Stimulated activated CD8-positive, alpha-beta memory T cell treated with anti-CD3 and anti-CD28 coated beads, Interleukin-2, amount 100 ng/mL, for 48 hours (primary cell): ENCODE measurements at regions not wholly inside any gene's neighbourhood (a gene's known extent, or its start where the extent isn't known, plus 50 kb on each side); places are given as distances from the start of the nearest gene placed in this dataset.
"Not testable (repeated sequence)": the region's sequence is repeated elsewhere in the genome, so short reads cannot be mapped to it uniquely, and the experiment has no call there.

Experiments
- DNase-seq, 2 donors: peaks; one replicate each; pipeline ENCODE4 v3.0.0-alpha.2; 2020; ENCODE audit warnings: low read depth in 2 of 2

DNA sequence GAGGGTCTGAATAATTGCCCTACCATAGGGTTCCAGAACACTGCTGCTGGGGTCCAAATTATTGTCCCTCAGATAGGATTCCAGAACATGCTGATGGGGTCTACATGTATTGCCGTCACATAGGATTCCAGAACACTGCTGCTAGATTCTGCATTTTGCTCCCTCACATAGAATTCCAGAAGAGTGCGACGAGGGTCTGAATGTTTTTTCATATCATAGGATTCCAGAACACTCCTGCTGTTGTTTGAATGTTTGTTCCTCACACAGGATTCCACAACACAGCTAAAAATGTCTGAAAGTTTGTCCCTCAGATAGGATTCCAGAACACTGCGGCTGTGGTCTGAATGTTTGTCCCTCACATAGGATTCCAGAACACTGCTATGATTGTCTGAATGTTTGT is 198.1 kb downstream of the FOXD4L6 start:
- not testable (repeated sequence) for DNase-seq

- DNase-seq: not testable (repeated sequence)
Observed at GRCh38 chr9:40929488-40929845, 199.0 kb downstream of the FOXD4L6 start.

DNA sequence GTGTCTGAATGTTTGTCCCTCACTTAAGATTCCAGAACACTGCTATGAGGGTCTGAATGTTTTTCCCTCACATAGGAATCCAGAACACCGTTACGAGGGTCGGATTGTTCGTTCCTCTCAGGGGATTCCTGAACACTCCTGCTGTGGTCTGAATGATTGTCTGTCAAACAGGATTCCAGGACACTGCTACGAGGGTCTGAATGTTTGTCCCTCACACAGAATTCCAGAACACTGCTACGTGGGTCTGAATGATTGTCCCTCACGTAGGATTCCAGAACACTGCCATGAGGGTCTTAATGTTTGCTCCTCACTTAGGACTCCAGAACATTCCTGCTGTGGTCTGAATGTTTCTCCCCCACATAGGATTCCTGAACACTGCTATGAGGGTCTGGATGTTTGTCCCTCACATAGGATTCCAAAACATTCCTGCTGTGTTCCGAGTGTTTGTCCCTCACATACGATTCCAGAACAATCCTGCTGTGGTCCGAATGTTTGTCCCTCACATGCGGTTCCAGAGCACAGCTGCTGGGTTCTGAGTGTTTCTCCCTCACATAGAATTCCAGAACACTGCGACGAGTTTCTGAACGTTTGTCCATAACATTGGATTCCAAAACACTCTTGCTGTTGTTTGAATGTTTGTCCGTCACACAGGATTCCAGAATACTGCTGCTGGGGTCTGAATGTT is 199.5 kb downstream of the FOXD4L6 start:
- DNase-seq: no peak

GRCh38 chr9:40927851-40928802 is 200.4 kb downstream of the FOXD4L6 start:
- DNase-seq: no peak

DNA sequence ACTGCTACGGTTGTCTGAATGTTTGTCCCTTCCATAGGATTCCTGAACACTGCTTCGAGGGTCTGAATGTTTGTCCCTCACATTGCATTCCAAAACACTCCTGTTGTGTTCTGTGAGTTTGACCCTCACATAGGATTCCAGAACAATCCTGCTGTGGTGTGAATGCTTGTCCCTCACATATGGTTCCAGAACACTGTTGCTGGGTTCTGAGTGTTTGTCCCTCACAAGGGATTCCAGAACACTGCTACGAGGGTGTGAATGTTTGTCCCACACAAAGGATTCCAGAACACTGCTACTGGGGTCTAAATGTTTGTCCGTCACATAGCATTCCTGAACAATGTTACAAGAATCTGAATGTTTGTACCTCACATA is 201.2 kb downstream of the FOXD4L6 start:
- no peak for DNase-seq

DNA sequence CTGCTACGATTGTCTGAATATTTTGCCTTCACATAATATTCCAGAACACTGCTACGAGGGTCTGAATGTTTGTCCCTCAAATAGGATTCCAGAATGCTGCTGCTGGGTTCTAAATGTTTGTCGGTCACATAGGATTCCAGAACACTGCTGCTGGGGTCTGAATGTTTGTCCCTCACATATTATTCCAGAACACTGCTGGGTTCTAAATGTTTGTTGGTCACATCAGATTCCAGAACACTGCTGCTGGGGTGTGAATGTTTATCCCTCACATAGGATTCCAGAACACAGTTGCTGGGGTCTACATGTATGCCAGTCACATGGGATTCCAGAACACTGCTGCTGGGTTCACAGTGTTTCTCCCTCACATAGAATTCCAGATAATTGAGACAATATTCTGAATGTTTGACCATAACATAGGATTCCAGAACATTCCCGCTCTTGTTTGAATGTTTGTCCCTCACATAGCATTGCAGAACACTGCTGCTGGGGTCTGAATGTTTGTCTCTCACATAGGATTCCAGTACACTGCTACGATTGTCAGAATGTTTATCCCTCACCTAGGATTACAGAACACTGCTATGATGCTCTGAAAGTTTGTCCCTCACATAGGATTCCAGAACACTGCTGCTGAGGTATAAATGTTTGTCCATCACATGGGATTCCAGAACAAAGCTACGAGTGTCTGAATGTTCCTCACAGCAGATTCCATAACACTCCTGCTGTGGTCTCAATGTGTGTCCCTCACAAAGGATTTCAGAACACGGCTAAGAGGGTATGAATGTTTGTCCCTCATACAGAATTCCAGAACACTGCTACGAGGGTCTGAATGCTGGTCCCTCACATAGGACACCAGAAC is 201.8 kb downstream of the FOXD4L6 start:
- DNase-seq: no peak

GRCh38 chr9:40925149-40925548 is 203.3 kb downstream of the FOXD4L6 start:
- DNase-seq: no peak

DNA sequence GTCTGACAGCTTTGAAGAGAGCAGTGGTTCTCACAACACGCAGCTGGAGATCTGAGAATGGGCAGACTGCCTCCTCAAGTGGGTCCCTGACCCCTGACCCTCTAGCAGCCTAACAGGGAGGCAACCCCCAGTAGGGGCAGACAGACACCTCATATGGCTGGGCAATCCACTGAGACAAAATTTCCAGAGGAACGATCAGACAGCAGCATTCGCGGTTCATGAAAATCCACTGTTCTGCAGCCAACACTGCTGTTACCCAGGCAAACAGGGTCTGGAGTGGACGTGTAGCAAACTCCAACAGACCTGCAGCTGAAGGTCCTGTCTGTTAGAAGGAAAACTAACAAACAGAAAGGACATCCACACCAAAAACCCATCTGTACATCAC is 212.1 kb downstream of the FOXD4L6 start:
- DNase-seq: not testable (repeated sequence)

DNA sequence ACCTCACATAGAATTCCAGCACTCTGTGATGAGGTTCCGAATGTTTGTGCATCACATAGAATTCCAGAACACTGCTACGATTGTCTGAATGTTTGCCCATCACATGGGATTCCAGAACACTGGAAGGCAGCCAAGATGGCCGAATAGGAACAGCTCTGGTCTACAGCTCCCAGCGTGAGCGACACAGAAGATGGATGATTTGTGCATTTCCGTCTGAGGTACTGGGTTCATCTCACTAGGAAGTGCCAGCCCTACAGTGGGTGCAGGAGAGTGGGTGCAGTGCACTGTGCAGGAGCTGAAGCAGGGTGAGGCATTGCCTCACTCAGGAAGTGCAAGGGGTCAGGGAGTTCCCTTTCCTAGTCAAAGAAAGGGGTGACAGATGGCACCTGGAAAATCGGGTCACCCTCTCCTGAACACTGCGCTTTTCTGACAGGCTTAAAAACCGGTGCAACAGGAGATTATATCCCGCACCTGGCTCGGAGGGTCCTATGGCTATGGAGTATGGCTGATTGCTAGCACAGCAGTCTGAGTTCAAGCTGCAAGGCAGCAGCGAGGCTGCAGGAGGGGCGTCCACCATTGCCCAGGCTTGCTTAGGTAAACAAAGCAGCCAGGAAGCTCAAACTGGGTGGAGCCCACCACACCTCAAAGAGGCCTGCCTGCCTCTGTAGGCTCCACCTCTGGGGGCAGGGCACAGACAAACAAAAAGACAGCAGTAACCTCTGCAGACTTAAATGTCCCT is 212.7 kb downstream of the FOXD4L6 start:
- not testable (repeated sequence) for DNase-seq

GRCh38 chr9:40914772-40915659 is 213.5 kb downstream of the FOXD4L6 start:
- no peak for DNase-seq

GRCh38 chr9:40913928-40914673 is 214.4 kb downstream of the FOXD4L6 start:
- no peak for DNase-seq

DNA sequence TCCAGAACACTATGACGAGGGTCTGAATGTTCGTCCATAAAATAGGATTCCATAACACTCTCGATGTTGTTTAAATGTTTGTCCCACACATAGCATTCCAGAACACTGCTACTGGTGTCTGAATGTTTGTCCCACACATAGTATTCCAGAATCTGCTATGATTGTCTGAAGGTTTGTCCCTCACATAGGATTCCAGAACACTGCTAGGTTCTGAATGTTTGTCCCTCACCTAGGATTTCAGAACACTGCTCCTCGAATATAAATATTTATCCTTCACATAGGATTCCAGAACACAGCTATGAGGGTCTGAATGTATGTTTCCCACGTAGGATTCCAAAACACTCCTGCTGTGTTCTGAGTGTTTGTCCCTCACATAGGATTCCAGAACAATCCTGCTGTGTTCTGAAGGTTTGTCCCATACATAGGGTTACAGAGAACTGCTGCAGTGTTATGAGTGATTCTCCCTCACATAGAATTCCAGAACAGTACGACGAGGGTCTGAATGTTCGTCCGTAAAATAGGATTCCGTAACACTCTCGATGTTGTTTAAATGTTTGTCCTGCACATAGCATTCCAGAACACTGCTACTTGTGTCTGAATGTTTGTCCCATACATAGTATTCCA is 215.3 kb downstream of the FOXD4L6 start:
- no peak for DNase-seq

- DNase-seq: not testable (repeated sequence)
Observed at GRCh38 chr9:40912679-40913078, 215.8 kb downstream of the FOXD4L6 start.

- no peak for DNase-seq
Observed at GRCh38 chr9:40911647-40912046, 216.8 kb downstream of the FOXD4L6 start.

DNA sequence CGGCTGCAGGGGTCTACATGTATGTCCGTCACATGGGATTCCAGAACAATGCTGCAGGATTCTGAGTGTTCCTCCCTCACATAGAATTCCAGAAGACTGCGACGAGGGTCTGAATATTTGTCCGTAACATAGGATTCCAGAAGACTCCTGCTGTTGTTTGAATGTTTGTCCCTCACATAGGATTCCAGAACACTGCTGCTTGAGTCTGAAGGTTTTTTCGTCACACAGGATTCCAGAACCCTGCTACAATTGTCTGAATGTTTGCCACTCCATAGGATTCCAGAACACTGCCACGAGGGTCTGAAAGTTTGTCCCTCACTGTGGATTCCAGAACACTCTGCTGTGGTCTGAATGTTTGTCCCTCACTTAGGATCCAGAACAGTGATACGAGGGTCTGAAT is 217.5 kb downstream of the FOXD4L6 start:
- not testable (repeated sequence) for DNase-seq

DNA sequence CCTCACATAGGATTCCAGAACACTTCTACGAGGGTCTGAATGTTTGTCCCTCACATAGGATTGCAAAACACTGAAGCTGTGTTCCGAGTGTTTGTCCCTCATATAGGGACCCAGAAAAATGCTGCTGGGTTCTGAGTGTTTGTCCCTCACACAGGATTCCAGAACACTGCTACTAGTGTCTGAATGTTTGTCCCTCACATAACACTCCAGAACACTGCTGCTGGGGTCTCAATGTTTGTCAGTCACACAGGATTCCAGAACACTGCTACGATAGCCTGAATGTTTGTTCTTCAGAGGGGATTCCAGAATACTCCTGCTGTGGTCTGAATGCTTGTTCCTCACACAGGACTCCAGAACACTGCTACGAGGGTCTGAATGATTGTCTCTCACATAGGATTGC is 218.7 kb downstream of the FOXD4L6 start:
- DNase-seq: no peak

- DNase-seq: not testable (repeated sequence)
Observed at GRCh38 chr9:40909111-40909510, 219.4 kb downstream of the FOXD4L6 start.

DNA sequence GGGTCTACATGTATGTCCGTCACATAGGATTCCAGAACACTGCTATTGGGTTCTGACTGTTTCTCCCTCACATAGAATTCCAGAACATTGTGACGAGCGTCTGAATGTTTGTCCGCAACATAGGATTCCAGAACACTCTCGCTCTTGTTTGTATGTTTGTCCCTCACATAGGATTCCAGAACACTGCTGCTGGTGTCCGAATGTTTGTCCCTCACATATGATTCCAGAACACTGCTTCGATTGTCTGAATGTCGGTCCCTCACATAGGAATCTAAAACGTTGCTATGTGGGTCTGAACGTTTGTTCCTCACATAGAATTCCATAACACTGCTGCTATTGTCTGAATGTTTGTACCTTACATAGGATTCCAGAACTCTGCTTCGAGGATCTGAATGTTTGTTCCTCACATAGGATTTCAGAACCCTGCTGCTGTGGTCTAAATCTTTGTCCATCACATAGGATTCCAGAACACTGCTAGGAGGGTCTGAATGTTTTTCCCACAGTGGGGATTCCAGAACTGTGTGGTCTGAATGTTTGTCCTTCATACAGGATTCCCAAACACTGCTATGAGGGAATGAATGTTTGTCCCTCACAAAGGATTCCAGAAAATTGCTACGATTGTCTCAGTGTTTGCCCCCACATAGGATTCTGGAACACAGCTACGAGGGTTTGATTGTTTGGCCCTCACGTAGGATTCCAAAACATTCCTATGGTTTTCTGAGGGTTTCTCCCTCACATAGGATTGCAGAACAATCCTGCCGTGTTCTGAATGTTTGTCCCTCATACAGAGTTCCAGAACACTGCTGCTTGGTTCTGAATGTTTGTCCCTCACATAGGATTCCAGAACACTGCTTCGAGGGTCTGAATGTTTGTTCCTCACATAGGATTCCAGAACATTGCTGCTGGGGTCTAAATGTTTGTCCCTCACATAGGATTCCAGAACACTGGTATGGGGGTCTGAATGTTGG is 220.5 kb downstream of the FOXD4L6 start:
- no peak for DNase-seq
